HG03045 (cell line): ENCODE measurements at regions not wholly inside any gene's neighbourhood (a gene's known extent, or its start where the extent isn't known, plus 50 kb on each side); places are given as distances from the start of the nearest gene placed in this dataset.

Source experiments
- ATAC-seq: cut with Tn5 transposase; IDR thresholded peaks from one replicate; pipeline ENCODE4 v1.9.1; 2021; ENCODE audit warnings: mild to moderate bottlenecking, moderate library complexity; ENCODE audit not compliant: unreplicated experiment

- no peak for ATAC-seq
Observed at GRCh38 chr14:42703501-42703900, 1096.8 kb downstream of the LRFN5 start.

DNA sequence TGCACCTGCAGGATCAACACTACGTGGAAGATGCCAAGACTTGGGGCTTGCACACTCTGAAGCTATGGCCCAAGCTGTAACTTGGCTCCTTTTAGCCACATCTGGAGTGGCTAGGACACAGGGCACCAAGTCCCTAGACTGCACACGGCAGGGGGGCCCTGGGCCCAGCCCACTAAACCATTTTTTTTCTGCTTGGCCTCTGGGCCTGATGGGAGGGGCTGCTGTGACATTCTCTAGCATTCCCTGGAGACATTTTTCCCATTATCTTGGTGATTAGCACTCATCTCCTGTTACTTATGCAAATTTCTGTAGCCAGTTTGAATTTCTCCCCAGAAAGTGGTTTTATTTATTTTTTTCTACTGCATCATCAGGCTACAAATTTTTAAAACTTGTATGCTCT lies 1080.7 kb downstream of the LRFN5 start:
- ATAC-seq = no peak

- ATAC-seq = no peak
Observed at GRCh38 chr14:42683707-42684106, 1077.0 kb downstream of the LRFN5 start.

GRCh38 chr14:42676636-42677035 lies 1070.0 kb downstream of the LRFN5 start:
- ATAC-seq = no peak

DNA sequence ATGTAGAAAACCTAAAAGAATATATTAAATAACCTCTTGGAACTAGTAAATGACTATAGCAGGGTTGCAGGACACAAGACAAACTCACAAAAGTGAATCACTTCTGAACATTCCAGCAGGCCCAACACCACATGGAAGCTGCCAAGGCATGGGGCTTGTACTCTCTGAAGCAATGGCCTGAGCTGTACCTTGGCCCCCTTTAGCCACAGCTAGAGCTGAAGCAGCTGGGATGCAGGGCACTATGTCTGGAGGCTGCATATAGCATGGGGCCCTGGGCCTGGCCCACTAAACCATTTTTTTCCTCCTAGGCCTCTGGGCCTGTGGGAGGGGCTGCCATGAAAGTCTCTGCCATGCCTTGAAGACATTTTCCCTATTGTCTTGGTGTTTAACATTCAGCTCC lies 1067.3 kb downstream of the LRFN5 start:
- ATAC-seq = no peak

DNA sequence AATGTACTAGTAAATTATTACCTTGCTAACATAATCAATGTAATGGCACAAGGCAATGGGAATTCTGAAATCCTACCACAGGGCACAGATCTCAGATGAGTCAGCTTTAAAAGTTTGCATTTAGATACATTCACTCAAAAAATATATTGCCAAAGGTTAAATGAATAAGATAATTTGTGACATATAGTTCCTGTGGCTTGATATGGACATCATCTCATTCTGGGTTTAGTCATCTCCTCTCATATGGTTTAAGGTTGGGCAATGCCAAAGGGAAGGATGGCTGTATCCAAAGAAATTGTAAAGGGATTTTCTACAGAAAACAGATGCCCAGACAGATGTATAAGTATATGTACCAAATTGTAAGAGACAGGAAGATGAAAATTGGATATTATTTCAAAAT lies 1065.0 kb downstream of the LRFN5 start:
- no peak for ATAC-seq

GRCh38 chr14:42665083-42665482 lies 1058.4 kb downstream of the LRFN5 start:
- no peak for ATAC-seq

DNA sequence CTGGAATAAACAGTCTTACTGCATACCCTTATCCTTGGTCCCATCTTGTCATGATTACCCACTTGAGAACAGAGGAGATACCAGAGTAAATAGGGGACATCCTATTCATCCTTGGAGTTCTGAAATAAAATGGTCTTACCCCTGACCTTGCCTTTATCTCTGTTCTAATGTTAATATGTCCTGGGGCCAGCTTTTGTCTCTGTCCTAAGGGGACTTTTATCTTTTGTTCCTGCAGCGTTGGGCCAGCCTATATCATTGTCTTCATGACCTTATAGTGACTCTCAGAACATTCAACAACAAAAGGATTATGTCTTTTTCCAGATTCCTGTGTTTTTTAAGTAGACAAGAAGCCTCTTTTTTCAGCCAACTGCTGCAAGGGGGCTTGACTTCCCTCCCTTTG lies 1057.5 kb downstream of the LRFN5 start:
- ATAC-seq = no peak

- ATAC-seq = no peak
Observed at GRCh38 chr14:42654707-42655106, 1048.0 kb downstream of the LRFN5 start.

DNA sequence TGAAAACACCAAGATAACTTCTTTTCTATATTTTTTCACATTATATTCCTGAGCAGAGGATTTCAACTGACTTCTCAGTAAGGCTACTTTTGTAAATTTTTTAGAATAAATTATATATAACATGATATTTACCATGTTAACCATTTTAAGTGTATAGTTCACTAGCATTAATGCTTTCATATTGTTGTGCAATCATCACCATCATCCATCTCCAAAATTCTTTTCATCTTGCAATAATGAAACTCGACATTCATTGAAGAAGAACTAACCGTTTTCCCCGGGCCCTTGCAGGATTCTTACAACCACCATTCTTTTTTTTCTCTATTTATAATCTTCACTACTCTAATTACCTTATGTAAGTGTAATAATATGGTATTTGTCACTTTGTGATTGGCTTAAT lies 1036.1 kb downstream of the LRFN5 start:
- no peak for ATAC-seq

GRCh38 chr14:42633504-42634095 lies 1026.9 kb downstream of the LRFN5 start:
- ATAC-seq = no peak

DNA sequence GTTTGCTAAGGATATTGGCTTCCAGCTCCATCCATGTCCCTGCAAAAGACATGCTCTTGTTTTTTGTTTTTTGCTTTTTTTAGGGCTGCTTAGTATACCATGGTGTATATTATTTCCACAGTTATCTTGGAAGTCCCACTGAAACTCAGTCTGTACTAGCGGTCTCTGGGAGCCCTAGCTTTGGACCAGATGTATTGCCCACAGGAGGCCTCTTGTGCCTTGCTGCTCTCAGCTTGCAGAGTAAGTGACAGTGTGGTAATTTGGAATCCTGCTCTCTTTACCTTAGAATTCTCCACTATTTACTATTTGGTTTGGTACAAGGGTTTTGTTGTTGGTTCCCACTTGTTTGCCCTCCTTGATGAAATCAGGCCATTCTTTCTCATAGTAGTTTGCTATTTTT lies 1022.9 kb downstream of the LRFN5 start:
- ATAC-seq = no peak

GRCh38 chr14:42628602-42629001 lies 1021.9 kb downstream of the LRFN5 start:
- ATAC-seq = no peak

DNA sequence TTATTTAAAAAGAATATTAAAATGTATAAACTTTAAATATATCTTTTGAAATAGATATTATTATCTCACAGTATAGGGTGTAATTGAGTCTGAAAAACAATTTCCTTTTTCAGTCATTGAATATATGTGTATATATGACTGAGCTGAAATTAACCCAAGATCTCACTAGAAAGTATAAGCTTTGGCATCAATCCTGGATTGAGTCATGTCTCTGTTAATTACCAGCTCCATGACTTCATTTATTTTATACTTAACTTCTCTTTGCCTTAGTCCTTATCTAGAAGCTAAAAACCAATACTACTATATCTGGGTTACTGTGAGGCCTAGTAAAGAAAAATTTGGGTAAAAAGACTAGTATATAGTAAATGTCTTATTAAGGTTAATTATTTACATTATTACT lies 1020.3 kb downstream of the LRFN5 start:
- ATAC-seq = no peak

- ATAC-seq = no peak
Observed at GRCh38 chr14:42624980-42625761, 1018.5 kb downstream of the LRFN5 start.

DNA sequence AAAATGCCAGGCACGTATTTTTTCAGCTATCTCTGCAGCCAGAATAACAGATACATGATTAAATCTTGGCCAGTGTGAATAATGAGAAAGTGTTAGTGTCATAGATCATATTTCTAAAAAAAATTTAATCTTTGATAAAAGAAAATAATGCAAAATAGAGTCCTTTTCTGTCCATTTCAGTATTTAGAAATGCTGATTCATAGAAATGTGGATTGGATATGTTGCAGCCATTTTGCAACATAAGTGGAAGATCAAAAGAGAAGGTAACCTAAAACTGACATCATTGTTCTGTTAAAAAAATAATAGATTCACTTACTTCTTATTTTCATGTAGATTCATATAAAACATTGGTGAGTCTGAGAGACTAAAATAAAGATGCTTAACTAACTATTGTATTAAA lies 1010.3 kb downstream of the LRFN5 start:
- ATAC-seq = no peak

DNA sequence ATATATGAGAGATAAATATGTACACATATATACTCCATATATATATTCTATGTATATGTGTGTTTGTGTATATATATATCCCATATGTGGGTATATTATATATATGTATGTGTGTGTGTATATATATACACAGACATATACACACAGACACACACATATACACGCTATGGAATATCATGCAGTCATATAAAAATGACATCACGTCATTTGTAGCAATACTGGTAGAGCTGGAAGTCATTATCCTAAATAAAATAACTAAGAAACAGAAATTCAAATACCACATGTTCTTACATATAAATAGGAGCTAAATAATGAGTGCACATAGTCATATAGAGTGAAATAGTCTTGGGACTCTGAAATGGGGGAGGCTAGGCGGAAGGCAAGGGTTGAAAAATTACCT lies 1000.2 kb downstream of the LRFN5 start:
- no peak for ATAC-seq

DNA sequence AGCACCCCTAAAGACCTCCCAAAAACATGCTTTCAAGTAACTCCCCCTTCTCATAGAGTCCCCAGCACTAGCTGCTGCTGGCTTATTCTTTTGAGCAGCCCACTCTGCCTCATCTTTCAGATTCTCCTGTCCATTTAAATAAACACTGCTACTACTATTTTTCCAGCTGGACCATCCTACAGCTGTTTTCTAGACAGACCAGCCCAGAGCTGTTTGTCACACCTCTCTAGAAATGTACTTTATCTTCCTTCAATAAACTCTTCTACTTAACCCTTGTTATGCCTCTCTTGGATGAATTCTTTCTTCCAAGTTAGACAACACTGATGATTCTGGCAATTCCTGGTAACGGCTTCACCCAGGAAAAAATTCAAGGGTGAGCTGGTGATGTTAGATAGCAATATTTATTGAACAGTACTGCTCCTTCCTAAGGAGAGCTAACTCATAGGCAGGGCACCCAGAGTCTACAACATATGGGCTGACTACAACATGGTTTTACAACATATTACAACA lies 995.7 kb downstream of the LRFN5 start:
- ATAC-seq = no peak

GRCh38 chr14:42572032-42572431 lies 965.4 kb downstream of the LRFN5 start:
- ATAC-seq = no peak

DNA sequence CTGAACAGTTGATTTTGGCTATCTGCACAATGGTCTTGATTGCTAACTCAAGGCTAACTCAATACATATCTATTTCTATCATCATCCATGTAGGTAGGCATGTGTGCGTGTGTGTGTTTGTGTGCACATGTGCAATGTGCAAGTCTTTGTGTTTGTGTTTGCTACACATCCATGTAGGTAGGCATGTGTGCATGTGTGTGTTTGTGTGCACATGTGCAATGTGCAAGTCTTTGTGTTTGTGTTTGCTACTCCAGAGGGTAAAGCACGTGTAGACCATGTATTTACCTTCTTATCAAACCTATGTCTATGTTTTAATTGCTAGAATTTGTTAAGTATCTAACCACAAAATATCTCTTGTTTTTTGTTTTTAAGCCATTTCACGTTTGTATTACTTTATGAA lies 962.6 kb downstream of the LRFN5 start:
- no peak for ATAC-seq

- ATAC-seq = no peak
Observed at GRCh38 chr14:42565556-42565955, 958.9 kb downstream of the LRFN5 start.

GRCh38 chr14:42563313-42563712 lies 956.6 kb downstream of the LRFN5 start:
- no peak for ATAC-seq

DNA sequence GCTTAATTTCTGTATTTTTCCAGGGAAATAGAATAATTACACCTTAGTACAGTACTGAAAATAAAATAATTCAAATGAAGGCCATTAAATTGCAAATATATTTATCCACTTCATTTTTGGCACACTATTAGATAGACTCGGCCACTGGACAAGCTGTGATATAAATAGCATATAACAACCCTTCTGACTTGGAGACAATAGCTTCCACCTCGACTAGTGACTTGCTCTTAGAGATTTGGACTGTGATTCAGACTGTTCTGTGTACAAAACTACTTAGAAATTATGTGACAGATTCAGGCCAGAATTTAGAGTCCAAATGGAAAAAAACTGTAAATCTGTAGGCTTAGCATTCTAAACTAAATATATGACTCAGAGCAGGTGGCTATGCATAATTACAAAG lies 949.9 kb downstream of the LRFN5 start:
- no peak for ATAC-seq
